GM18498 (cell line): ENCODE measurements at regions not wholly inside any gene's neighbourhood (a gene's known extent, or its start where the extent isn't known, plus 50 kb on each side); places are given as distances from the start of the nearest gene placed in this dataset.

Source experiments
- ATAC-seq: cut with Tn5 transposase; IDR thresholded peaks from one replicate; pipeline ENCODE4 v1.9.1; 2021; ENCODE audit warnings: mild to moderate bottlenecking, moderate library complexity; ENCODE audit not compliant: unreplicated experiment

- no peak for ATAC-seq
Measured at GRCh38 chr3:107313711-107314110, 63.5 kb upstream of the CCDC54 start.

- ATAC-seq = no peak
Measured at GRCh38 chr3:107315141-107315540, 62.1 kb upstream of the CCDC54 start.

- ATAC-seq = peak; percentile 81
Measured at GRCh38 chr3:107323723-107324122, 53.5 kb upstream of the CCDC54 start.

DNA sequence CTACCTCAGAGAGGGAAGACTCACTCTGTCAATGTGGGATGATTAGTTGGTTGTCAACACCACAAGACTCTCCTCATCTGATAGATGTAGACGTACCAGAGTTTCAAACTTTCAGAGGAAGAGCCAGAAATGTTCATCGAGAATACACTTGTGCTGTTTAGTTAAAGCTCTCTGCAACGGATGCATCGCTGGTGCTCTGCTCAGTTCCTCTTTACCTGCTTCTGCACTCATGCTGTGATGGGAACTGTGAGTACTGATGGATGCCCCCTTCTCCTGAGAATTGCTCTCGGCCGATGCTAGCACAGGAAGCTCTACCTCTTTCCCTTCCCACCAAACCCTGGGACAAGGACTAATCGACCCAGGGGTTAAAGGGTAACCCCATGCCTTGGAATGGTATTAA, 51.8 kb upstream of the CCDC54 start:
- no peak for ATAC-seq
